Esophagus squamous epithelium (tissue), 5 donors: ENCODE measurements at regions not wholly inside any gene's neighbourhood (a gene's known extent, or its start where the extent isn't known, plus 50 kb on each side); places are given as distances from the start of the nearest gene placed in this dataset.

Source experiments
- DNase-seq: peaks from one replicate; lab custom pipeline; 2025; lab: John Stamatoyannopoulos, UW
- H3K27ac ChIP-seq, 4 donors: fragments of 200-600 bp; sonication (generic); one replicate each; pipeline ENCODE4 v1.5.1; 2016 to 2019; ENCODE audit warnings: mild to moderate bottlenecking in 1 of 4
- H3K27me3 ChIP-seq, 4 donors: fragments of 200-600 bp; sonication (generic); 1 replicate in 3 of 4; 2 replicates in 1 of 4; pipeline versions ENCODE4 v1.5.1 to v1.6.0; 2017 to 2021; ENCODE audit warnings: antibody characterized with exemption in 1 of 4
- H3K36me3 ChIP-seq, 3 donors: fragments of 200-600 bp; sonication (generic); one replicate each; pipeline ENCODE4 v1.5.1; 2016 to 2019
- H3K4me1 ChIP-seq, 3 donors: fragments of 200-600 bp; sonication (generic); one replicate each; pipeline ENCODE4 v1.5.1; 2017 to 2019
- H3K4me3 ChIP-seq, 4 donors: fragments of 200-600 bp; sonication (generic); 1 replicate in 3 of 4; 2 replicates in 1 of 4; pipeline ENCODE4 v1.5.1; 2016 to 2019; ENCODE audit warnings: mild to moderate bottlenecking in 2 of 4, moderate library complexity in 1 of 4
- H3K9me3 ChIP-seq, 3 donors: fragments of 200-600 bp; sonication (generic); one replicate each; pipeline ENCODE4 v1.5.1; 2016 to 2019
- POLR2A ChIP-seq, 4 donors: fragments of 450-650 bp; IDR thresholded peaks; one replicate each; pipeline ENCODE4 v1.6.1; 2017; ENCODE audit warnings: antibody characterized with exemption in 4 of 4, mild to moderate bottlenecking in 4 of 4, moderate library complexity in 3 of 4
- WGBS, 2 donors: methylation state at CpG; one replicate each; pipeline ENCODE4 v1.1.5; 2018; 5-methylcytosine and 5-hydroxymethylcytosine counted together
- intact Hi-C: fragments of 100-400 bp; cut with DNase I; formaldehyde crosslinking; loops from one replicate; pipeline ENCODE4 v1.15.0; 2022
- TF ChIP-seq, protein P1 (sequence below), 6 experiments: fragments of 450-650 bp in 4 of 6; fragments of 200-600 bp in 2 of 6; sonication (generic) in 2 of 6; IDR thresholded peaks; one replicate each; pipeline ENCODE4 v1.5.1; 2016 to 2019; ENCODE audit warnings: antibody characterized with exemption in 6 of 6, mild to moderate bottlenecking in 4 of 6, moderate library complexity in 4 of 6
- donor health status: DM: yes; HTN: yes; CAD: no.

DNA sequence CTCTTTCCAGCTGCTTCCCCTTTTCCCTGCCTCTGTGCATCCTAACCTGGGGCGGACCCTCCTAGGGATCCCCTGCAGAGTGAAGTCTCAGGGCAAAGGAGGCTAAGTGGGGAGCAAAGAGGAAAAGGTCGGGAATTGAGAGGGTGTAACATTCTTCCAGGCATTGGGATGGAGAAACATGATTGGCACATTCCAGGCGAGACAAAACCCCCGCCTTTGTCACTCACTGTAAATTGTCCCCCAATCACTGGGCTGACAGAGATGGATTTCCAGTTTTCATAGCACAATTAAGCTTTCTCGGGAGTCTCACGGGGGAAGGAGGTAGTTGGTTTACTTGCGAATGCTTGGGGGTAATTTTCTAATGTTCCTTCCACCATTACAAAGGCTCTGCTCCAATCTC is 74.9 kb downstream of the MIAT start:
- DNase-seq: no peak
- Histone ChIP-seq H3K27ac (no peak overlapping the region), H3K9me3 (no peaks in the 10 kb centered on the region), H3K27me3 (no peaks in the 10 kb centered on the region), H3K4me1 (no peaks in the 10 kb centered on the region), H3K4me3 (no peak overlapping the region), H3K36me3 (peaks cover 0 to 35% (median 0%) of the 10 kb centered on the region in 3 donors)
- 80 to 90% methylated on average over 6 of the region's 7 CpGs for WGBS, 2 donors
- TF ChIP-seq POLR2A (IDR thresholded peaks at IDR 0.05): no peak
- TF ChIP-seq, protein P1, sequence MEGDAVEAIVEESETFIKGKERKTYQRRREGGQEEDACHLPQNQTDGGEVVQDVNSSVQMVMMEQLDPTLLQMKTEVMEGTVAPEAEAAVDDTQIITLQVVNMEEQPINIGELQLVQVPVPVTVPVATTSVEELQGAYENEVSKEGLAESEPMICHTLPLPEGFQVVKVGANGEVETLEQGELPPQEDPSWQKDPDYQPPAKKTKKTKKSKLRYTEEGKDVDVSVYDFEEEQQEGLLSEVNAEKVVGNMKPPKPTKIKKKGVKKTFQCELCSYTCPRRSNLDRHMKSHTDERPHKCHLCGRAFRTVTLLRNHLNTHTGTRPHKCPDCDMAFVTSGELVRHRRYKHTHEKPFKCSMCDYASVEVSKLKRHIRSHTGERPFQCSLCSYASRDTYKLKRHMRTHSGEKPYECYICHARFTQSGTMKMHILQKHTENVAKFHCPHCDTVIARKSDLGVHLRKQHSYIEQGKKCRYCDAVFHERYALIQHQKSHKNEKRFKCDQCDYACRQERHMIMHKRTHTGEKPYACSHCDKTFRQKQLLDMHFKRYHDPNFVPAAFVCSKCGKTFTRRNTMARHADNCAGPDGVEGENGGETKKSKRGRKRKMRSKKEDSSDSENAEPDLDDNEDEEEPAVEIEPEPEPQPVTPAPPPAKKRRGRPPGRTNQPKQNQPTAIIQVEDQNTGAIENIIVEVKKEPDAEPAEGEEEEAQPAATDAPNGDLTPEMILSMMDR (IDR thresholded peaks at IDR 0.05): no peak
- intact Hi-C loops: no loop called here

- H3K36me3 ChIP-seq: peaks cover 0 to 30% (median 0%) of the 10 kb centered on the region in 3 donors
- TF ChIP-seq POLR2A (IDR thresholded peaks at IDR 0.05): no peak
- TF ChIP-seq, protein P1 (IDR thresholded peaks at IDR 0.05): no peak
- H3K27ac ChIP-seq: no peak overlapping the region
- 81 to 98% methylated on average over 4 of the region's 4 CpGs for WGBS, 2 donors
- no peak overlapping the region for H3K4me3 ChIP-seq
- intact Hi-C loops: no loop called here
- H3K9me3 ChIP-seq: no peaks in the 10 kb centered on the region
- no peak for DNase-seq
- no peaks in the 10 kb centered on the region for H3K27me3 ChIP-seq
- H3K4me1 ChIP-seq: no peaks in the 10 kb centered on the region
Observed at GRCh38 chr22:26734339-26735018, 77.1 kb downstream of the MIAT start.

DNA sequence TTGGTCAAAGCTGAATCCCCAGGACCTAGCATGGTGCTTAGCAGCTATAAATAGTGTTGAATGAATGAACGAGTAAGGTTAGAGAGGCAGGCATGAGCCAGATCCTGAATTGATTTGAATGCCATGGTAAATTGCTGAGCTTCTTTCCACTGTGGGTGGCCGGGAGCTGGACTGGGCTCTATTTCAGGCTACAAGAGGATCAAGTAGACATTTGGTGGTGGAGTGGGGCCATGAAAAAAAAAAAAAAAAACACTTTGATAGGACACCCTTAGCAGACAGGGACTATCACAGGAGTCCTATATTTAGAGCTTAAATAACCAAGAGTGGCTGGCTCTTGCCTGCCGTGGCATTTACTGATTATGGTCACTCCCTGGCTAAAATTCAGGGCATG is 77.6 kb downstream of the MIAT start:
- intact Hi-C loops: no loop called here
- Histone ChIP-seq H3K36me3 (peaks cover 0 to 24% (median 0%) of the 10 kb centered on the region in 3 donors), H3K4me1 (no peaks in the 10 kb centered on the region), H3K27me3 (no peaks in the 10 kb centered on the region), H3K4me3 (no peak overlapping the region), H3K27ac (no peak overlapping the region), H3K9me3 (no peaks in the 10 kb centered on the region)
- DNase-seq: no peak
- 78 to 83% methylated on average over 3 of the region's 3 CpGs for WGBS, 2 donors
- TF ChIP-seq, protein P1 (IDR thresholded peaks at IDR 0.05): no peak
- TF ChIP-seq POLR2A (IDR thresholded peaks at IDR 0.05): no peak

- 83 to 92% methylated on average over 1 of the region's 1 CpG for WGBS, 2 donors
- intact Hi-C loops: no loop called here
- no peak overlapping the region for H3K4me3 ChIP-seq
- no peaks in the 10 kb centered on the region for H3K27me3 ChIP-seq
- no peak overlapping the region for H3K27ac ChIP-seq
- no peaks in the 10 kb centered on the region for H3K9me3 ChIP-seq
- no peaks in the 10 kb centered on the region for H3K4me1 ChIP-seq
- H3K36me3 ChIP-seq: peaks cover 0 to 29% (median 0%) of the 10 kb centered on the region in 3 donors
- no peak for DNase-seq
- no peak for TF ChIP-seq POLR2A (IDR thresholded peaks at IDR 0.05)
- TF ChIP-seq, protein P1 (IDR thresholded peaks at IDR 0.05): no peak
Observed at GRCh38 chr22:26737262-26737661, 79.9 kb downstream of the MIAT start.

- no peak for DNase-seq
- WGBS, 2 donors: 67 to 72% methylated on average over 9 of the region's 9 CpGs
- Histone ChIP-seq H3K27ac (no peak overlapping the region), H3K27me3 (no peaks in the 10 kb centered on the region), H3K9me3 (no peaks in the 10 kb centered on the region), H3K4me1 (no peaks in the 10 kb centered on the region), H3K4me3 (no peak overlapping the region), H3K36me3 (peaks cover 0 to 26% (median 0%) of the 10 kb centered on the region in 3 donors)
- intact Hi-C loops: no loop called here
- TF ChIP-seq, protein P1 (IDR thresholded peaks at IDR 0.05): no peak
- TF ChIP-seq POLR2A (IDR thresholded peaks at IDR 0.05): no peak
Observed at GRCh38 chr22:26740253-26740652, 82.9 kb downstream of the MIAT start.
